ENCODE measurements at regions not wholly inside any gene's neighbourhood (a gene's known extent, or its start where the extent isn't known, plus 50 kb on each side); places are given as distances from the start of the nearest gene placed in this dataset.

- POLR2A ChIA-PET = no interaction called here
- H3K4me3 ChIP-seq (ENCODE audit: low read depth, low read length) = no peak overlapping the region
- TF ChIP-seq, protein P1, sequence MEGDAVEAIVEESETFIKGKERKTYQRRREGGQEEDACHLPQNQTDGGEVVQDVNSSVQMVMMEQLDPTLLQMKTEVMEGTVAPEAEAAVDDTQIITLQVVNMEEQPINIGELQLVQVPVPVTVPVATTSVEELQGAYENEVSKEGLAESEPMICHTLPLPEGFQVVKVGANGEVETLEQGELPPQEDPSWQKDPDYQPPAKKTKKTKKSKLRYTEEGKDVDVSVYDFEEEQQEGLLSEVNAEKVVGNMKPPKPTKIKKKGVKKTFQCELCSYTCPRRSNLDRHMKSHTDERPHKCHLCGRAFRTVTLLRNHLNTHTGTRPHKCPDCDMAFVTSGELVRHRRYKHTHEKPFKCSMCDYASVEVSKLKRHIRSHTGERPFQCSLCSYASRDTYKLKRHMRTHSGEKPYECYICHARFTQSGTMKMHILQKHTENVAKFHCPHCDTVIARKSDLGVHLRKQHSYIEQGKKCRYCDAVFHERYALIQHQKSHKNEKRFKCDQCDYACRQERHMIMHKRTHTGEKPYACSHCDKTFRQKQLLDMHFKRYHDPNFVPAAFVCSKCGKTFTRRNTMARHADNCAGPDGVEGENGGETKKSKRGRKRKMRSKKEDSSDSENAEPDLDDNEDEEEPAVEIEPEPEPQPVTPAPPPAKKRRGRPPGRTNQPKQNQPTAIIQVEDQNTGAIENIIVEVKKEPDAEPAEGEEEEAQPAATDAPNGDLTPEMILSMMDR (IDR thresholded peaks at IDR 0.05; ENCODE audit: insufficient read depth, low read length, missing control alignments) = no peak
- CTCF ChIA-PET = no interaction called here
- DNase-seq (ENCODE audit: low read depth, low spot score) = no peak
Observed at GRCh38 chr9:593809-594208, 247.7 kb upstream of the DMRT1 start.

DNA sequence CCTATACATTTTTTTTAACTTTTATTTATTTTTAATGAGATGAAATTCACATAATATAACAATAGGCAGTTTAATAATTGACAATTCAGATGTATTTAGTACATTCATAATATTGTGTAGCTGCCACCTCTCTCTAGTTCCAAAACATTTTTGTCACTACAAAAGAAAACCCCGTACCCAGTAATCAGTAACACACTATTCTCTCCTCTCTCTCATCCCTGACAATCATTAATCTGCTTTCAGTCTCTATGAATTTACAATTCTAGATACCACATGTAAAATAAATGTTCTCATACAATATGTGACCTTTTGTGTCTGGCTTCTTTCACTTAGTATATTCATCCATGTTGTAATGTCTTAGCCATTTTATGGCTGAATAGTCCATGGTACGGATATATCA, 244.8 kb upstream of the DMRT1 start:
- H3K4me3 ChIP-seq (ENCODE audit: low read depth, low read length) = no peak overlapping the region
- ChIA-PET POLR2A (no interaction called here), CTCF (no interaction called here)
- no peak for DNase-seq (ENCODE audit: low read depth, low spot score)
- TF ChIP-seq, protein P1 (IDR thresholded peaks at IDR 0.05; ENCODE audit: insufficient read depth, low read length, missing control alignments) = no peak

GRCh38 chr9:600006-600405, 241.5 kb upstream of the DMRT1 start:
- CTCF ChIA-PET = interaction anchor here (2.2 kb wide), 1 partner anchor 12 kb away, joined by 8 read pairs; no protein-coding TSS in a partner anchor
- TF ChIP-seq, protein P1 (IDR thresholded peaks at IDR 0.05; ENCODE audit: insufficient read depth, low read length, missing control alignments) = no peak
- DNase-seq (ENCODE audit: low read depth, low spot score) = no peak
- H3K4me3 ChIP-seq (ENCODE audit: low read depth, low read length) = no peak overlapping the region
- POLR2A ChIA-PET = no interaction called here

DNA sequence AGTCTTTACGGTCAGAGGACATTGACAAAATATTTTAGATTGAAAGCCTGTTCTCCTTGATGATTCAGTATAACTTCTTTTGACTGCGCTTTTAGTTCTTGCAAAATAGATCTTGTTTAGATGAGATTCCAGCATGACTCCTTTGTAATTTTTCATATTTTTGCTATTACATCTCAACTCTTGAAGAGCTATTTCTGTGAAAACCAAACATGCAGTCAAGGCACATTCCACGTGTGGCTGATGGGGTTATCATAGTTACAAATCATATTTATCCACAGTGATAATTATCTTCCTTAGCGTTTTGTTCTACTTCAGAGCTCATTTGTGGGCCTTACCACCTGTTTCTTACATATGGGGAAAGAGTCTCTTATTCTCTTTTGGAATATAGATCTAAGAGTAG, 238.8 kb upstream of the DMRT1 start:
- TF ChIP-seq, protein P1 (IDR thresholded peaks at IDR 0.05; ENCODE audit: insufficient read depth, low read length, missing control alignments) = no peak
- ChIA-PET POLR2A (no interaction called here), CTCF (interaction anchor here (1.1 to 2.1 kb wide), 2 partner anchors 11 to 155 kb away, joined by 3 to 11 read pairs; no protein-coding TSS in a partner anchor)
- no peak for DNase-seq (ENCODE audit: low read depth, low spot score)
- H3K4me3 ChIP-seq (ENCODE audit: low read depth, low read length) = no peak overlapping the region

GRCh38 chr9:603126-603525, 238.4 kb upstream of the DMRT1 start:
- TF ChIP-seq, protein P1 (IDR thresholded peaks at IDR 0.05; ENCODE audit: insufficient read depth, low read length, missing control alignments) = no peak
- DNase-seq (ENCODE audit: low read depth, low spot score) = no peak
- no peak overlapping the region for H3K4me3 ChIP-seq (ENCODE audit: low read depth, low read length)
- ChIA-PET POLR2A (no interaction called here), CTCF (interaction anchor here (2.1 kb wide), 1 partner anchor 10 kb away, joined by 11 read pairs; no protein-coding TSS in a partner anchor)

DNA sequence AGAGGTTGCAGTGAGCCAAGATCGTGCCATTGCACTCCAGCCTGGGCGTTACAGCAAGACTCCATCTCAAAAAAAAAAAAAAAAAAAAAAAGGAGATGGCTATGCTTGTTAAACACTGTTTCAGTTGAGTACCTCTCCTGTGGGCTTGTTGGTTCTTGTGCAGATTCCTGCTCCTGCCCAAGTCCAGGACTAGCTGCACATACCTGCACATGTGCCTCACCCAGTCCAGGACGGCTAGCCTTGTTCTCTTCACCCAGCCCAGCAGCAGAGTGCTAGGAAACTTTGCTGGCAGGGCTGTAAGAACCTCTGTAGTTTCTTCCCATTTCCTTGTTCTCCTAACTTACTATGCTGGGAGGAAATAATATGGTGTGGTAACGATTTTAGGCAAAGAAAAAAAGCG, 234.1 kb upstream of the DMRT1 start:
- no peak for DNase-seq (ENCODE audit: low read depth, low spot score)
- ChIA-PET POLR2A (no interaction called here), CTCF (no interaction called here)
- TF ChIP-seq, protein P1 (IDR thresholded peaks at IDR 0.05; ENCODE audit: insufficient read depth, low read length, missing control alignments) = no peak
- no peak overlapping the region for H3K4me3 ChIP-seq (ENCODE audit: low read depth, low read length)
